ENCODE measurements at regions not wholly inside any gene's neighbourhood (a gene's known extent, or its start where the extent isn't known, plus 50 kb on each side); places are given as distances from the start of the nearest gene placed in this dataset.

DNA sequence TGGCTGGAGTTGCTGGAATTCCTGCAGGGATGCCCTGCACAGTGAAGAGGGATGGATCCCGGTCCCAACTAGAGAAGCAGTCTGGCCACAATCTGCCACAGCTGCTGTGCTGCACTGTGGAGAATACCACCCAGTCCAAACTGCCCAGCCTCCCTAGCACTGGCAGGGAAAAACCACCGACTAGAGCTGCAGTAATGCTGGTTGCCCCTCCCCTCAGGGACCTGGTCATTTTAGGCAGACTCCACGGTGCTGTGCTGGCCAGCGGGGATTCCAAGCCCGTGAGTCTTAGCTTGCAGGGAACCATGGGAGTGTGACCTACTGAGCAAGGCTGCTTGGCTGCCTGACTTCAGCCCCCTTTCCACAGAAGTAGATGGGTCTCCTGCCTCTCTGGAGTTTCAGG is 478.0 kb upstream of the ATP11B start:
- TF ChIP-seq JUND (IDR thresholded peaks at IDR 0.05) (no peak), YY1 (IDR thresholded peaks at IDR 0.05) (no peak), MAX (IDR thresholded peaks at IDR 0.05) (no peak), GABPA (IDR thresholded peaks at IDR 0.05 in 1 of 2, conservative IDR thresholded peaks at IDR 0.05 in 1 of 2) (no peak), SP1 (IDR thresholded peaks at IDR 0.05) (no peak), HNF4A (conservative IDR thresholded peaks at IDR 0.05) (no peak), TAF1 (conservative IDR thresholded peaks at IDR 0.05) (no peak), FOXA1 (IDR thresholded peaks at IDR 0.05) (no peak), RAD21 (IDR thresholded peaks at IDR 0.05) (no peak), EGR1 (IDR thresholded peaks at IDR 0.05; ENCODE audit: low read depth in 2 of 2) (no peak), HNF4G (IDR thresholded peaks at IDR 0.05) (no peak), REST (IDR thresholded peaks at IDR 0.05) (no peak), RXRA (IDR thresholded peaks at IDR 0.05) (no peak), NR2F2 (IDR thresholded peaks at IDR 0.05) (no peak), FOXA2 (IDR thresholded peaks at IDR 0.05) (no peak)
- TF ChIP-seq, protein P1, sequence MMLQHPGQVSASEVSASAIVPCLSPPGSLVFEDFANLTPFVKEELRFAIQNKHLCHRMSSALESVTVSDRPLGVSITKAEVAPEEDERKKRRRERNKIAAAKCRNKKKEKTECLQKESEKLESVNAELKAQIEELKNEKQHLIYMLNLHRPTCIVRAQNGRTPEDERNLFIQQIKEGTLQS (IDR thresholded peaks at IDR 0.05), result no peak
- TF ChIP-seq, protein P2, sequence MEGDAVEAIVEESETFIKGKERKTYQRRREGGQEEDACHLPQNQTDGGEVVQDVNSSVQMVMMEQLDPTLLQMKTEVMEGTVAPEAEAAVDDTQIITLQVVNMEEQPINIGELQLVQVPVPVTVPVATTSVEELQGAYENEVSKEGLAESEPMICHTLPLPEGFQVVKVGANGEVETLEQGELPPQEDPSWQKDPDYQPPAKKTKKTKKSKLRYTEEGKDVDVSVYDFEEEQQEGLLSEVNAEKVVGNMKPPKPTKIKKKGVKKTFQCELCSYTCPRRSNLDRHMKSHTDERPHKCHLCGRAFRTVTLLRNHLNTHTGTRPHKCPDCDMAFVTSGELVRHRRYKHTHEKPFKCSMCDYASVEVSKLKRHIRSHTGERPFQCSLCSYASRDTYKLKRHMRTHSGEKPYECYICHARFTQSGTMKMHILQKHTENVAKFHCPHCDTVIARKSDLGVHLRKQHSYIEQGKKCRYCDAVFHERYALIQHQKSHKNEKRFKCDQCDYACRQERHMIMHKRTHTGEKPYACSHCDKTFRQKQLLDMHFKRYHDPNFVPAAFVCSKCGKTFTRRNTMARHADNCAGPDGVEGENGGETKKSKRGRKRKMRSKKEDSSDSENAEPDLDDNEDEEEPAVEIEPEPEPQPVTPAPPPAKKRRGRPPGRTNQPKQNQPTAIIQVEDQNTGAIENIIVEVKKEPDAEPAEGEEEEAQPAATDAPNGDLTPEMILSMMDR (IDR thresholded peaks at IDR 0.05; ENCODE audit: low read depth, low read length, missing input control), result no peak
- TF ChIP-seq, protein P3, sequence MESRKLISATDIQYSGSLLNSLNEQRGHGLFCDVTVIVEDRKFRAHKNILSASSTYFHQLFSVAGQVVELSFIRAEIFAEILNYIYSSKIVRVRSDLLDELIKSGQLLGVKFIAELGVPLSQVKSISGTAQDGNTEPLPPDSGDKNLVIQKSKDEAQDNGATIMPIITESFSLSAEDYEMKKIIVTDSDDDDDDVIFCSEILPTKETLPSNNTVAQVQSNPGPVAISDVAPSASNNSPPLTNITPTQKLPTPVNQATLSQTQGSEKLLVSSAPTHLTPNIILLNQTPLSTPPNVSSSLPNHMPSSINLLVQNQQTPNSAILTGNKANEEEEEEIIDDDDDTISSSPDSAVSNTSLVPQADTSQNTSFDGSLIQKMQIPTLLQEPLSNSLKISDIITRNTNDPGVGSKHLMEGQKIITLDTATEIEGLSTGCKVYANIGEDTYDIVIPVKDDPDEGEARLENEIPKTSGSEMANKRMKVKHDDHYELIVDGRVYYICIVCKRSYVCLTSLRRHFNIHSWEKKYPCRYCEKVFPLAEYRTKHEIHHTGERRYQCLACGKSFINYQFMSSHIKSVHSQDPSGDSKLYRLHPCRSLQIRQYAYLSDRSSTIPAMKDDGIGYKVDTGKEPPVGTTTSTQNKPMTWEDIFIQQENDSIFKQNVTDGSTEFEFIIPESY (IDR thresholded peaks at IDR 0.05), result no peak
- H3K4me3 ChIP-seq (ENCODE audit: low read depth in 1 of 3, low read length in 3 of 3), result no peak overlapping the region
- 81% methylated on average over 5 of the region's 5 CpGs for WGBS
- no peaks in the 10 kb centered on the region for H3K27me3 ChIP-seq (ENCODE audit: control insufficient read depth in 4 of 4, insufficient read depth in 4 of 4, low read length in 3 of 4)
- H3K4me1 ChIP-seq (ENCODE audit: control insufficient read depth in 4 of 4, insufficient read depth in 4 of 4, low read length in 3 of 4), result no peaks in the 10 kb centered on the region
- H3K27ac ChIP-seq (ENCODE audit: low read depth in 1 of 2, low read length in 2 of 2), result no peak overlapping the region
- H3K9ac ChIP-seq (ENCODE audit: low read depth in 1 of 2, low read length in 2 of 2), result no peak overlapping the region
- no peaks in the 10 kb centered on the region for H3K36me3 ChIP-seq (ENCODE audit: control insufficient read depth in 4 of 4, insufficient read depth in 3 of 4, low read depth in 1 of 4, low read length in 3 of 4)
- no peak for DNase-seq (ENCODE audit: low spot score)
- peaks cover 0 to 7% (median 5%) of the 10 kb centered on the region in 4 donors for H3K9me3 ChIP-seq (ENCODE audit: control insufficient read depth in 4 of 4, low read length in 3 of 4)
